ENCODE measurements at regions not wholly inside any gene's neighbourhood (a gene's known extent, or its start where the extent isn't known, plus 50 kb on each side); places are given as distances from the start of the nearest gene placed in this dataset.

DNA sequence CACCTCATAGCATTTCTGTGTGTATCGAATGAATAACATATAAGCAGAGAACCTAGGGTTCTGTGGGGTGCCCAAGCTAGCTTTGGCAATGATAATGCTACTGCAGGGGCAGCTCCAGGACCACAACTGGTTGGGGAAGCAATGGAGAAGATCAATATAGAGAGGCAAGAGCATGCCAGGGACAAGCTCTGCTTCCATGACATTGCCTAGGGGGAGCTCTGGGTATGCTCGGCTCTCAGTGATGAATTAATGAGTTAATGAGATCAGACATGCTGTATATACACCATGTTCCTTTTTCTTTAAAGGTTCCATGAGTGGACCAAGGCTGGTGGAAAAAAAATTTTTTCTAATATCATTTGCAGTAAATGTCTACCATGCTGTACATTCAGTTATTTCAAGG is 618.4 kb downstream of the BCL11A start:
- peak; percentile 11 for DNase-seq
- H3K9me3 ChIP-seq, result no peaks in the 10 kb centered on the region
- H3K4me3 ChIP-seq (ENCODE audit: low read depth, low read length), result no peak overlapping the region
- peak; percentile 18; the same call in 1 of the 2 replicates for TF ChIP-seq CTCF (IDR thresholded peaks at IDR 0.05; ENCODE audit: low read depth, low read length)
- H3K27me3 ChIP-seq, result no peaks in the 10 kb centered on the region
- no peaks in the 10 kb centered on the region for H3K4me1 ChIP-seq
- no peaks in the 10 kb centered on the region for H3K36me3 ChIP-seq

GRCh38 chr2:59933948-59934347 is 619.5 kb downstream of the BCL11A start:
- no peak for DNase-seq
- Histone ChIP-seq H3K36me3 (no peaks in the 10 kb centered on the region), H3K27me3 (no peaks in the 10 kb centered on the region), H3K4me3 (ENCODE audit: low read depth, low read length) (no peak overlapping the region), H3K4me1 (no peaks in the 10 kb centered on the region), H3K9me3 (no peaks in the 10 kb centered on the region)
- TF ChIP-seq CTCF (IDR thresholded peaks at IDR 0.05; ENCODE audit: low read depth, low read length), result no peak

- DNase-seq, result no peak
- TF ChIP-seq CTCF (IDR thresholded peaks at IDR 0.05; ENCODE audit: low read depth, low read length), result no peak
- Histone ChIP-seq H3K9me3 (no peaks in the 10 kb centered on the region), H3K36me3 (no peaks in the 10 kb centered on the region), H3K4me1 (no peaks in the 10 kb centered on the region), H3K4me3 (ENCODE audit: low read depth, low read length) (no peak overlapping the region), H3K27me3 (no peaks in the 10 kb centered on the region)
Observed at GRCh38 chr2:59932341-59932740, 621.1 kb downstream of the BCL11A start.

DNA sequence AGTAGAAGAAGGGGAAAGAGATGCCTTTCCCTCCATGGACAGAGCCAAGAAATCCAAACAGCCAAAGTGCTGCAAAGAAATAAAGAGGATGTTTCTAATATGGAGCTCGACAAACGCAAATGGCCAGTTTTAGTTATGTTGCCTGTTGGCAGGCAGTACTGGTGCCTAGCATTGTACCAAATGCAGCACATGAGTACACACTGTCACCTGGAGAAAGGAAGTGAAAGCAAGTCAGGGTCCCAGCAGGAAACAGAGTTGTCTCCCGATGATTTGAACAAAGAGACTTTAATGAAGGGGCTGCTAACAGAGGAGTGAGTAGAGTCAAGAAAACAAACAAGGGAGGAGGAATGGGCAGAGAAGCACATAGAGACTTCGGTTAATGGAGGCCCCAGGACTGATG is 623.0 kb downstream of the BCL11A start:
- no peaks in the 10 kb centered on the region for H3K36me3 ChIP-seq
- H3K27me3 ChIP-seq, result no peaks in the 10 kb centered on the region
- TF ChIP-seq CTCF (IDR thresholded peaks at IDR 0.05; ENCODE audit: low read depth, low read length), result no peak
- no peak for DNase-seq
- no peak overlapping the region for H3K4me3 ChIP-seq (ENCODE audit: low read depth, low read length)
- H3K9me3 ChIP-seq, result no peaks in the 10 kb centered on the region
- no peaks in the 10 kb centered on the region for H3K4me1 ChIP-seq

DNA sequence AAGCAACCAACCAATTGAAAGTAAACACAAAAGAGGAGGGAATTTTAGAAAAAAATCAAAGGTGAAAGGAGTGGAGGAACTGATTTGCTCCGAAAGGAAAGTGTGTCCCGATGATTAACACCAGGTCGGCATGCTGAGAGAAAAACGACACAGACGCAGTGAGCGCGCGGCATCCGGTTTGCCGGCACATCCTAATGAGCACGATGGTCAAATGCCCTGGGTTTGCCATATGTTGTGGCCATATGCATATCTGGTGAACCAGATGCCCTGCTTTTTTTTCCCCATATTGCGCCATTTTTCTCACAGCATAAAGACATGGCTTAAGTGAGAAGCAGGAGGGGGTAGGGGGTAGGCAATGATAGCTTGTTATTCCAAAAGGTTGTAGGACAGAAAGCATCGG is 626.7 kb downstream of the BCL11A start:
- Histone ChIP-seq H3K36me3 (no peaks in the 10 kb centered on the region), H3K9me3 (no peaks in the 10 kb centered on the region), H3K4me3 (ENCODE audit: low read depth, low read length) (no peak overlapping the region), H3K27me3 (no peaks in the 10 kb centered on the region), H3K4me1 (no peaks in the 10 kb centered on the region)
- no peak for TF ChIP-seq CTCF (IDR thresholded peaks at IDR 0.05; ENCODE audit: low read depth, low read length)
- DNase-seq, result no peak

DNA sequence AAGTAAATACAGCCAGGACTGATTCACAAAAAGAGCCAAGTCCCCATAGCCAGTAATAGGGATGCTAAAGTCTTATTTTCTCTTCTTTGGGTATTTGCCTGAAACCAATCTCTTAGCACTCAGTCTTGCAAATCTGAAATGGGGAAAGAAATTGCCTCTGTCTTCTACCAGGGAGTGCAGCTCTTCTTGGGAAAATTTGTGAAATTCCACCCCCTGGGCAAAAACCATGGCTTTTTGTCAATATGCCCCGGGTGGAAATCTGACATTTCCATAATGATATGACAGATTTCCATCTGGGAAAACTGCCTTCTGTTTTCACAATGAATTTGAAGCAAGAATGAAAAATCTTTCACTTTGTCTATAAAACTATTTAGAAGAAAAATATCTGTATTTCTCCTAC is 628.1 kb downstream of the BCL11A start:
- H3K4me3 ChIP-seq (ENCODE audit: low read depth, low read length), result no peak overlapping the region
- H3K36me3 ChIP-seq, result no peaks in the 10 kb centered on the region
- H3K9me3 ChIP-seq, result no peaks in the 10 kb centered on the region
- no peak for DNase-seq
- H3K4me1 ChIP-seq, result no peaks in the 10 kb centered on the region
- TF ChIP-seq CTCF (IDR thresholded peaks at IDR 0.05; ENCODE audit: low read depth, low read length), result no peak
- H3K27me3 ChIP-seq, result no peaks in the 10 kb centered on the region

Data from BE2C (cell line).